GM12892 (cell line): ENCODE measurements at regions not wholly inside any gene's neighbourhood (a gene's known extent, or its start where the extent isn't known, plus 50 kb on each side); places are given as distances from the start of the nearest gene placed in this dataset.

Experiments used
- DNase-seq: peaks from one replicate; pipeline ENCODE4 v3.0.0; 2011; ENCODE audit not compliant: insufficient read length
- FAIRE-seq: peaks from 2 replicates; lab custom pipeline; 2011; peaks lifted over from hg19 to GRCh38; lab: Jason Lieb, UNC
- POLR2A ChIP-seq: IDR thresholded peaks from 2 replicates; pipeline ENCODE4 v1.6.1; 2011; ENCODE audit warnings: low read depth, low read length, control low read depth
- POLR2AphosphoS5 ChIP-seq: IDR thresholded peaks from 2 replicates; pipeline ENCODE4 v1.6.1; 2011; ENCODE audit warnings: low read depth, low read length, control low read depth
- TAF1 ChIP-seq: IDR thresholded peaks from 2 replicates; pipeline ENCODE4 v1.6.1; 2011; ENCODE audit warnings: low read depth, mild to moderate bottlenecking, control low read depth, low read length, borderline replicate concordance

GRCh38 chr7:55277916-55278315, 87.2 kb upstream of the LANCL2 start:
- no peak for FAIRE-seq
- DNase-seq: no peak
- TF ChIP-seq TAF1: no peak

- TF ChIP-seq POLR2AphosphoS5: no peak
- no peak for TF ChIP-seq POLR2A
- TF ChIP-seq TAF1: no peak
- FAIRE-seq: no peak
- DNase-seq: no peak
These were observed 86.8 kb upstream of the LANCL2 start for GRCh38 chr7:55278321-55278720.

- DNase-seq: no peak
- TF ChIP-seq TAF1 (no peak), POLR2AphosphoS5 (no peak)
- FAIRE-seq: no peak
These were observed 85.9 kb upstream of the LANCL2 start for GRCh38 chr7:55279080-55279845.

- TF ChIP-seq TAF1 (no peak), POLR2AphosphoS5 (no peak), POLR2A (no peak)
- DNase-seq (peak; percentile 42), FAIRE-seq (peak; percentile 92)
These were observed 85.1 kb upstream of the LANCL2 start for GRCh38 chr7:55280031-55280454.

- no peak for FAIRE-seq
- TF ChIP-seq POLR2AphosphoS5: no peak
- no peak for DNase-seq
These were observed 79.5 kb upstream of the LANCL2 start for GRCh38 chr7:55285665-55286064.

- FAIRE-seq (no peak), DNase-seq (no peak)
- TF ChIP-seq TAF1: no peak
- no peak for TF ChIP-seq POLR2AphosphoS5
- TF ChIP-seq POLR2A: no peak
These were observed 78.5 kb upstream of the LANCL2 start for GRCh38 chr7:55286666-55287065.

- DNase-seq (no peak), FAIRE-seq (no peak)
- TF ChIP-seq TAF1 (no peak), POLR2A (no peak), POLR2AphosphoS5 (no peak)
These were observed 76.9 kb upstream of the LANCL2 start for GRCh38 chr7:55288070-55288824.

- TF ChIP-seq POLR2AphosphoS5 (no peak), TAF1 (no peak), POLR2A (no peak)
- no peak for FAIRE-seq
These were observed 69.1 kb upstream of the LANCL2 start for GRCh38 chr7:55296070-55296469.

GRCh38 chr7:55299273-55299967, 65.7 kb upstream of the LANCL2 start:
- TF ChIP-seq POLR2AphosphoS5 (no peak), POLR2A (no peak), TAF1 (no peak)
- no peak for FAIRE-seq
- DNase-seq: no peak

More at GRCh38 chr7:55296070-55296469, 69.1 kb upstream of the LANCL2 start:
- no peak for DNase-seq

- FAIRE-seq (no peak), DNase-seq (no peak)
- TF ChIP-seq TAF1: no peak
- no peak for TF ChIP-seq POLR2A
- no peak for TF ChIP-seq POLR2AphosphoS5
These were observed 61.9 kb upstream of the LANCL2 start for GRCh38 chr7:55303220-55303619.

GRCh38 chr7:55304018-55304762, 60.9 kb upstream of the LANCL2 start:
- no peak for DNase-seq
- peak; percentile 33 for FAIRE-seq
- TF ChIP-seq TAF1 (no peak), POLR2A (no peak), POLR2AphosphoS5 (no peak)
